ENCODE measurements at regions not wholly inside any gene's neighbourhood (a gene's known extent, or its start where the extent isn't known, plus 50 kb on each side); places are given as distances from the start of the nearest gene placed in this dataset.

DNA sequence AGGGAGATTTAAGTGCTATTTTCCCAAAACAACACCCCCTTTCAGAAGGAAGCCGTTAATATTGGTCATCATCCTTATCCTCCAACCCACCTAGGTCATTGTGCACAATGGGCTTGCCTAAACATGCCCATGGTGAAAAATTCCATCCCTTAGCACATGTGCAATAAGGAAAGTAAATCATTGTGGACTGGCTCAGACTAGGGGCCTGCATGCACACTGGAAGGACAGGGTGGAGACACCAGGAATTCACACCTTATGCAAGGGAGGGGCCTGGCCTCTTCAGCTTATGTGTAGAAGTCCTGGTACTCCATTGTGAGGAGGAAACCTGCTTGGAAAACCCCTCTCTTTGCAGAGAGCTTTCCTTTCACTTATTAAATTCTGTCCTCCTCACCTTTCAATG is 311.4 kb upstream of the NDST4 start:
- no peak overlapping the region for H3K14ac ChIP-seq (replicated peaks; ENCODE audit: low read depth, low read length)
- whole genome bisulfite sequencing, 2 experiments (ENCODE audit: extremely low coverage in 2 of 2, insufficient read length in 1 of 2) = no CpG with 5 or more reads among the region's 1 CpG
- dilution Hi-C loops (cut with HindIII; ENCODE audit: low sequenced_read_pairs, unreplicated experiment) = no loop called here

More for the DNA sequence above, 311.4 kb upstream of the NDST4 start:
- Histone ChIP-seq H2BK15ac (ENCODE audit: low read depth, low read length) (no peak overlapping the region), H3K23ac (ENCODE audit: low read depth, low read length) (no peak overlapping the region), H2BK20ac (ENCODE audit: low read depth, low read length) (no peak overlapping the region), H3K18ac (ENCODE audit: low read depth, low read length) (no peak overlapping the region), H2BK120ac (ENCODE audit: low read depth, low read length) (no peak overlapping the region), H4K8ac (ENCODE audit: low read depth in 2 of 2, low read length in 2 of 2) (no peak overlapping the region), H3K4me1 (ENCODE audit: control insufficient read depth, insufficient read depth, low read length) (no peaks in the 10 kb centered on the region), H2BK5ac (ENCODE audit: low read depth, low read length, poor library complexity, severe bottlenecking) (no peak overlapping the region), H4K5ac (ENCODE audit: low read depth, low read length) (no peak overlapping the region), H3K56ac (ENCODE audit: extremely low read depth, insufficient read depth, low read length) (no peak overlapping the region), H2AK9ac (replicated peaks; ENCODE audit: low read depth, low read length, poor library complexity) (no peak overlapping the region), H3K4ac (ENCODE audit: low read depth, low read length) (no peak overlapping the region), H3K4me3 (ENCODE audit: insufficient read depth, low read depth, low read length) (no peak overlapping the region), H3K9me3 (ENCODE audit: control insufficient read depth, insufficient read depth, low read length) (peaks cover 6% of the 10 kb centered on the region), H3K4me2 (ENCODE audit: low read depth, low read length) (no peak overlapping the region), H3K79me1 (ENCODE audit: low read depth in 1 of 2, low read length in 2 of 2) (no peaks in the 10 kb centered on the region), H3K36me3 (ENCODE audit: control insufficient read depth, insufficient read depth, low read length) (no peaks in the 10 kb centered on the region), H3K27ac (ENCODE audit: insufficient read depth, low read length) (no peak overlapping the region), H3K9me1 (ENCODE audit: insufficient read depth, low read length) (no peaks in the 10 kb centered on the region), H2AFZ (replicated peaks; ENCODE audit: low read length, poor library complexity) (no peak overlapping the region), H2AK5ac (ENCODE audit: low read depth, low read length) (no peak overlapping the region), H3K9ac (ENCODE audit: low read depth, low read length) (no peak overlapping the region), H4K91ac (ENCODE audit: insufficient read depth, low read depth, low read length) (no peak overlapping the region), H3K27me3 (ENCODE audit: control insufficient read depth, insufficient read depth, low read length) (no peaks in the 10 kb centered on the region), H4K20me1 (ENCODE audit: insufficient read depth, low read length) (no peaks in the 10 kb centered on the region)
- TF ChIP-seq CTCF (conservative IDR thresholded peaks at IDR 0.05; ENCODE audit: low read depth, low read length) (no peak), CEBPB (IDR thresholded peaks at IDR 0.05; ENCODE audit: low read depth, low read length) (no peak), MAFK (IDR thresholded peaks at IDR 0.05; ENCODE audit: low read depth, low read length) (no peak), RFX5 (IDR thresholded peaks at IDR 0.05; ENCODE audit: low read depth, low read length) (no peak), BHLHE40 (IDR thresholded peaks at IDR 0.05; ENCODE audit: low read depth, low read length) (no peak), CHD1 (IDR thresholded peaks at IDR 0.05; ENCODE audit: low read depth, low read length) (no peak), MXI1 (IDR thresholded peaks at IDR 0.05; ENCODE audit: borderline replicate concordance, low read depth, low read length) (no peak), POLR2A (IDR thresholded peaks at IDR 0.05; ENCODE audit: low read depth, low read length) (no peak), RCOR1 (IDR thresholded peaks at IDR 0.05; ENCODE audit: insufficient replicate concordance, low read length) (no peak), RAD21 (IDR thresholded peaks at IDR 0.05; ENCODE audit: low read length) (no peak)
- CTCF ChIA-PET = no interaction called here
- no TSS peak for BruUV-seq (replicated peaks)
- DNase-seq (no peak), ATAC-seq (ENCODE audit: low read depth) (no peak)
- POLR2A ChIA-PET (ENCODE audit: unreplicated experiment) = no interaction called here
- in situ Hi-C loops (cut with MboI; ENCODE audit: low sequenced_read_pairs) = no loop called here
- intact Hi-C loops (cut with micrococcal nuclease) = no loop called here

Measured in IMR-90 (cell line).